K562 (cell line): ENCODE measurements at regions not wholly inside any gene's neighbourhood (a gene's known extent, or its start where the extent isn't known, plus 50 kb on each side); places are given as distances from the start of the nearest gene placed in this dataset.

Experiments used
- ATAC-seq: fragments of 200-7000 bp; cut with Tn5 transposase; 3 replicates; pipeline ENCODE4 v1.9.1; 2020; ENCODE audit warnings: moderate library complexity
- BruUV-seq: library from RNA; stranded (reverse); fragments of 400-500 nt; replicated peaks from 2 replicates; lab custom pipeline; 2021; lab: Mats Ljungman, UMichigan
- CTCF ChIA-PET: fragments of 300-600 bp; formaldehyde crosslinking; extraction: SDS; loops from one replicate; lab custom pipeline; 2021; ENCODE audit warnings: low intra/inter-chr PET ratio; lab: Yijun Ruan, JAX
- POLR2A ChIA-PET: fragments of 300-600, 350-650 bp; sonication (Branson Sonifier 250); formaldehyde crosslinking; extraction: SDS; loops from one replicate; lab custom pipeline; 2021; ENCODE audit warnings: antibody characterized with exemption, inconsistent platforms; lab: Yijun Ruan, JAX
- DNase-seq, 4 experiments: peaks; one replicate each; pipeline versions ENCODE4 v3.0.0 to v3.0.0-alpha.2; 2011 to 2018; ENCODE audit warnings: low spot score in 3 of 4, mixed read lengths in 3 of 4; ENCODE audit errors: extremely low read depth in 1 of 4
- FAIRE-seq: peaks from 2 replicates; lab custom pipeline; 2011; peaks lifted over from hg19 to GRCh38; lab: Jason Lieb, UNC
- H2AFZ ChIP-seq: 2 replicates; pipeline ENCODE4 v1.6.0; 2011; ENCODE audit warnings: low read depth, low read length, control low read depth, inconsistent platforms
- H3K27ac ChIP-seq: fragments of 200-600 bp; 3 replicates; pipeline ENCODE4 v1.8.0; 2011; ENCODE audit warnings: low read depth, mild to moderate bottlenecking, control low read depth, inconsistent platforms, low read length, moderate library complexity, mixed read lengths; ENCODE audit errors: extremely low read depth
- H3K27me3 ChIP-seq, 2 experiments: fragments of 300-600 bp in 1 of 2; 2 replicates in 1 of 2; 3 replicates in 1 of 2; pipeline versions ENCODE4 v1.6.0 to v1.8.0; 2011; ENCODE audit warnings: inconsistent platforms in 2 of 2, low read length in 2 of 2, mild to moderate bottlenecking in 1 of 2, mixed read lengths in 1 of 2, moderate library complexity in 1 of 2; ENCODE audit not compliant: control insufficient read depth in 2 of 2, insufficient read depth in 2 of 2
- H3K36me3 ChIP-seq: fragments of 300-600 bp; 3 replicates; pipeline ENCODE4 v1.8.0; 2011; ENCODE audit warnings: mild to moderate bottlenecking, low read length, inconsistent platforms; ENCODE audit not compliant: control insufficient read depth, insufficient read depth
- H3K4me1 ChIP-seq, 2 experiments: fragments of 200-600 bp in 1 of 2; replicated peaks in 1 of 2; 2 replicates in 1 of 2; 3 replicates in 1 of 2; pipeline versions ENCODE4 v1.5.1 to v1.8.0; 2011; ENCODE audit warnings: inconsistent platforms in 2 of 2, low read length in 2 of 2, mild to moderate bottlenecking in 1 of 2, mixed read lengths in 1 of 2, moderate library complexity in 1 of 2; ENCODE audit not compliant: control insufficient read depth in 2 of 2, insufficient read depth in 2 of 2
- H3K4me2 ChIP-seq: 2 replicates; pipeline ENCODE4 v1.6.1; 2011; ENCODE audit warnings: low read length, control low read depth, inconsistent platforms, mixed read lengths; ENCODE audit not compliant: insufficient read depth
- H3K4me3 ChIP-seq: fragments of 200-600 bp; sonication (generic), shearing (Covaris generic); 2 replicates; pipeline ENCODE4 v1.5.1; 2016; ENCODE audit warnings: control low read depth, inconsistent platforms
- H3K79me2 ChIP-seq: fragments of 200-600 bp; 3 replicates; pipeline ENCODE4 v1.8.0; 2011; ENCODE audit warnings: low read length, inconsistent platforms; ENCODE audit not compliant: control insufficient read depth, insufficient read depth
- H3K9ac ChIP-seq, 2 experiments: 2 replicates each; pipeline versions ENCODE4 v1.6.0 to v1.6.1; 2011; ENCODE audit warnings: low read depth in 2 of 2, low read length in 2 of 2, control low read depth in 1 of 2, inconsistent platforms in 1 of 2, mild to moderate bottlenecking in 1 of 2, mixed read lengths in 1 of 2; ENCODE audit not compliant: insufficient read depth in 1 of 2
- H3K9me1 ChIP-seq: one replicate; pipeline ENCODE4 v1.6.0; 2011; ENCODE audit warnings: inconsistent platforms, mild to moderate bottlenecking, low read length, moderate library complexity; ENCODE audit not compliant: control insufficient read depth, insufficient read depth
- H3K9me3 ChIP-seq: replicated peaks from 2 replicates; pipeline ENCODE4 v1.5.1; 2011; ENCODE audit warnings: low read depth, low read length, inconsistent platforms; ENCODE audit not compliant: control insufficient read depth, insufficient read depth
- H4K20me1 ChIP-seq: replicated peaks from 2 replicates; pipeline ENCODE4 v1.6.1; 2011; ENCODE audit warnings: low read length, inconsistent platforms, mixed read lengths; ENCODE audit not compliant: control insufficient read depth, insufficient read depth
- BCOR ChIP-seq: fragments of 450-650 bp; IDR thresholded peaks from 2 replicates; pipeline ENCODE4 v1.6.1; 2016
- ERF ChIP-seq: fragments of 450-650 bp; formaldehyde crosslinking; IDR thresholded peaks from 2 replicates; pipeline ENCODE4 v1.4.0; 2020; ENCODE audit warnings: mild to moderate bottlenecking, mixed read lengths
- RBM25 ChIP-seq: fragments of 200-400 bp; formaldehyde crosslinking; IDR thresholded peaks from 2 replicates; pipeline ENCODE4 v1.6.1; 2018; ENCODE audit warnings: low read length, low read depth, moderate library complexity; ENCODE audit not compliant: severe bottlenecking
- SLC30A9 ChIP-seq: fragments of 250-450 bp; sonication (Bioruptor Pico); IDR thresholded peaks from 2 replicates; pipeline ENCODE4 v1.8.0; 2022; ENCODE audit warnings: mild to moderate bottlenecking, moderate library complexity
- TBL1XR1 ChIP-seq, 2 experiments: IDR thresholded peaks; 2 replicates each; pipeline ENCODE4 v1.6.1; 2012; ENCODE audit warnings: improper control_type of control experiment in 2 of 2, low read length in 2 of 2, mild to moderate bottlenecking in 1 of 2
- USF1 ChIP-seq: sonication (generic); formaldehyde crosslinking; IDR thresholded peaks from 2 replicates; pipeline ENCODE4 v1.9.0; 2022; ENCODE audit warnings: mild to moderate bottlenecking, missing genetic modification reagents
- ZNF551 ChIP-seq: fragments of 250-450 bp; sonication (Bioruptor Pico); IDR thresholded peaks from 2 replicates; pipeline ENCODE4 v1.5.0; 2021; ENCODE audit warnings: mild to moderate bottlenecking, moderate library complexity
- WGBS: fragments of 100-300 bp; shearing (Covaris generic); methylation state at CpG from one replicate; pipeline ENCODE4 v1.1.6; 2016; ENCODE audit warnings: low coverage, mixed read lengths; ENCODE audit not compliant: insufficient coverage; ENCODE audit errors: missing lambda C conversion rate; 5-methylcytosine and 5-hydroxymethylcytosine counted together
- in situ Hi-C: fragments of 300-500 bp; cut with MboI; formaldehyde crosslinking; loops from 4 replicates; pipeline ENCODE4 v1.15.0; 2018; ENCODE audit warnings: inconsistent platforms, mixed read lengths
- intact Hi-C: fragments of 100-400 bp; cut with micrococcal nuclease; formaldehyde crosslinking; loops from 2 replicates; pipeline ENCODE4 v1.14.2; 2022
- TF ChIP-seq, protein P1 (sequence below): sonication (generic); formaldehyde crosslinking; IDR thresholded peaks from 2 replicates; pipeline ENCODE4 v1.8.1; 2023; ENCODE audit warnings: mild to moderate bottlenecking, missing genetic modification reagents
- TF ChIP-seq, protein P2 (sequence below), 2 experiments: fragments of 250-450 bp in 1 of 2; fragments of 450-650 bp in 1 of 2; sonication (Bioruptor Pico) in 1 of 2; IDR thresholded peaks; 2 replicates each; pipeline versions ENCODE4 v1.6.1 to v1.8.0; 2016 to 2021; ENCODE audit warnings: mild to moderate bottlenecking in 2 of 2, moderate library complexity in 2 of 2, missing compliant biosample characterization in 1 of 2, missing genetic modification characterization in 1 of 2
- TF ChIP-seq, protein P3 (sequence below): sonication (generic); formaldehyde crosslinking; IDR thresholded peaks from 2 replicates; pipeline ENCODE4 v1.5.0; 2020; ENCODE audit warnings: missing genetic modification reagents

DNA sequence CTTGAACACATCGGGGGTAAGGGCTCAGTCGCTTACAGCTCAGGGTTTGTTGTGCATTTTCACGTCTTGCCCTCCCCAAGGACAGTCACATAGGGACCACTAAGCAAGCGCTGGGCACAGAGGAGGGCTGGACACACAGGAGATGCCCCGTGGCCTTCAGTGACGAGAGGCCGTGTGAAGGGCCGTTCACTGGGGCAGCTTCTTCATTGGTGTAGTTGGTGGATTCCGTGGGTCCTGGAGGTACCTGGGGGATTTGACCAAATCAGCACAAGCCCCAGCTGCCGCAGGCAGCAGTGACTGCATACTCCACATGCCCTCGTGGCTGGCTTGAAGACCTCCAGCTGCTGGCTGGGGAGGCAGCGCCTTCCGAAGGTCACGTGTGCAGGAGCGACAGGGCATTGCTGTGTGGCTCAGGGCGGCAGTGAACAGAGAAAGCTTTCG, 100.8 kb upstream of the C1orf174 start:
- H4K20me1 ChIP-seq, result peaks cover 4% of the 10 kb centered on the region; the same call in 1 of the 2 replicates
- ATAC-seq, result no peak; the same call in 2 of the 3 replicates
- no peak overlapping the region for H3K4me3 ChIP-seq
- H3K79me2 ChIP-seq, result no peaks in the 10 kb centered on the region
- no peaks in the 10 kb centered on the region for H3K9me3 ChIP-seq
- WGBS, result 12% methylated on average over 17 of the region's 17 CpGs
- POLR2A ChIA-PET, result no interaction called here
- no peak overlapping the region for H3K27ac ChIP-seq
- 0 out of 4 replicates have a peak overlapping the region, but pooled peaks of 1 of the 2 experiments have one; percentile 58 for H3K9ac ChIP-seq
- no peak for FAIRE-seq
- H3K9me1 ChIP-seq, result no peaks in the 10 kb centered on the region
- H2AFZ ChIP-seq, result no peak overlapping the region
- in situ Hi-C loops, result no loop called here
- TF ChIP-seq, protein P1, sequence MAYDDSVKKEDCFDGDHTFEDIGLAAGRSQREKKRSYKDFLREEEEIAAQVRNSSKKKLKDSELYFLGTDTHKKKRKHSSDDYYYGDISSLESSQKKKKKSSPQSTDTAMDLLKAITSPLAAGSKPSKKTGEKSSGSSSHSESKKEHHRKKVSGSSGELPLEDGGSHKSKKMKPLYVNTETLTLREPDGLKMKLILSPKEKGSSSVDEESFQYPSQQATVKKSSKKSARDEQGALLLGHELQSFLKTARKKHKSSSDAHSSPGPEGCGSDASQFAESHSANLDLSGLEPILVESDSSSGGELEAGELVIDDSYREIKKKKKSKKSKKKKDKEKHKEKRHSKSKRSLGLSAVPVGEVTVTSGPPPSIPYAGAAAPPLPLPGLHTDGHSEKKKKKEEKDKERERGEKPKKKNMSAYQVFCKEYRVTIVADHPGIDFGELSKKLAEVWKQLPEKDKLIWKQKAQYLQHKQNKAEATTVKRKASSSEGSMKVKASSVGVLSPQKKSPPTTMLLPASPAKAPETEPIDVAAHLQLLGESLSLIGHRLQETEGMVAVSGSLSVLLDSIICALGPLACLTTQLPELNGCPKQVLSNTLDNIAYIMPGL (CRISPR knock-in tag), result no peak
- TF ChIP-seq, protein P2, sequence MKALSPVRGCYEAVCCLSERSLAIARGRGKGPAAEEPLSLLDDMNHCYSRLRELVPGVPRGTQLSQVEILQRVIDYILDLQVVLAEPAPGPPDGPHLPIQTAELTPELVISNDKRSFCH (CRISPR knock-in tag; IDR thresholded peaks at IDR 0.05), result no peak
- TF ChIP-seq, protein P2 (tag; IDR thresholded peaks at IDR 0.05), result no peak
- TF ChIP-seq, protein P3, sequence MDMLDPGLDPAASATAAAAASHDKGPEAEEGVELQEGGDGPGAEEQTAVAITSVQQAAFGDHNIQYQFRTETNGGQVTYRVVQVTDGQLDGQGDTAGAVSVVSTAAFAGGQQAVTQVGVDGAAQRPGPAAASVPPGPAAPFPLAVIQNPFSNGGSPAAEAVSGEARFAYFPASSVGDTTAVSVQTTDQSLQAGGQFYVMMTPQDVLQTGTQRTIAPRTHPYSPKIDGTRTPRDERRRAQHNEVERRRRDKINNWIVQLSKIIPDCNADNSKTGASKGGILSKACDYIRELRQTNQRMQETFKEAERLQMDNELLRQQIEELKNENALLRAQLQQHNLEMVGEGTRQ (CRISPR knock-in tag), result peak; percentile 57
- TF ChIP-seq ZNF551 (CRISPR knock-in tag), result no peak
- TF ChIP-seq RBM25, result no peak
- TF ChIP-seq USF1 (CRISPR knock-in tag), result peak; percentile 36; the same call in 1 of the 2 replicates
- TF ChIP-seq SLC30A9 (CRISPR knock-in tag), result no peak
- TF ChIP-seq TBL1XR1 (IDR thresholded peaks at IDR 0.05; ENCODE audit: low read length in 2 of 2), result no peak
- no peak for TF ChIP-seq ERF (CRISPR knock-in tag)
- TF ChIP-seq BCOR, result no peak
- intact Hi-C loops, result no loop called here
- peaks cover 3 to 68% of the 10 kb centered on the region in 2 experiments; a peak in 4 of 5 replicates for H3K27me3 ChIP-seq
- BruUV-seq, result no TSS peak
- CTCF ChIA-PET, result no interaction called here
- no peak overlapping the region for H3K4me2 ChIP-seq
- H3K36me3 ChIP-seq, result peaks cover 9% of the 10 kb centered on the region; the same call in 1 of the 3 replicates
- H3K4me1 ChIP-seq, result peaks cover 0 to 17% of the 10 kb centered on the region in 2 experiments; a peak in 2 of 5 replicates
- no peak for DNase-seq
